T follicular helper cell (primary cell): ENCODE measurements at regions not wholly inside any gene's neighbourhood (a gene's known extent, or its start where the extent isn't known, plus 50 kb on each side); places are given as distances from the start of the nearest gene placed in this dataset.
"Not testable (repeated sequence)": the region's sequence is repeated elsewhere in the genome, so short reads cannot be mapped to it uniquely, and the experiment has no call there.

Experiments
- DNase-seq: peaks from one replicate; pipeline ENCODE4 v3.0.0-alpha.2; 2020; ENCODE audit warnings: low read depth

DNA sequence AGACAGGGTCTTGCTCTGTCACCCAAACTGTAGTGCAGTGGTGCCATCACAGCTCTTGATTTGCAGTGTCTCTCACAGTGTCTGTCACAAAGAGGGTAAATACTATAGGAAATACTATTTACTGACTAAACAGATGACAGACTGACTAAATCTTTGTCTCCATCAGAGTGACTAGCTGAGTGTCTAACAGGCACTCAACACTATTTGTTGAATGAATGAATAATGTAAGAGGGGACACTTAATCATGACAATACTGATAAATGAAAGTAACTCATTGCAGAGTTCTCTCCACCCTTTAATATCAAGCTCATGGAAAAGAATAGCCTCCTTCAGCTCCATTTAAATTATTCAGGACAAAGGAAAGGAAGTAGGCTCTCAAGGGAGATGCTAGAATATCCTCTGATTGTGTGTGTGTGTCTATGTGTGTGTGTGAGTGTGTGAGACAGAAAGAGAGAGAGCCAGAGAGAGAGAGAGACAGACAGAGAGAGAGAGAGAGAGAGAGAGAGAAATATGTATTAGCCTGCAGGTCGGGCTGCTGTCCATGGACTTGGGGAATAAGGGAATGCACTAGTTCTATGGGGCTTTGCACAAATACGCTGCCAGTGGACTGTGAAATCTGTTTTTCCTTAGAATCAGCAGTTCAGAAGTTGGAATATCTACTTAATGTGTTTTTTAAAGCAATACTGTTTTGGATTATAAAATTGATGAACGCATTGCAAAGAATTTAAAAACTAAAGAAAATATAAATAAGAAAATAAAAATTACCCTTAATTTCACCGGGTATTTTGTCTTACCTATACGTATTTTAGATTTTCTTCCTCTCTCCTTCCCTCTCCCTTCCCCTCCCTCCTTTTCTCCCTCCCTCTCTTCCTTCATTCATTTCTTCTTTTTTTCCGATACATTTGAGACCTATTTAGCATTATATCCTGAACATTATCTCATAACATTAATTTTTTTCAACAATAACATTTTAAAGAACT lies 132.9 kb upstream of the LRIG1 start:
- no peak for DNase-seq

DNA sequence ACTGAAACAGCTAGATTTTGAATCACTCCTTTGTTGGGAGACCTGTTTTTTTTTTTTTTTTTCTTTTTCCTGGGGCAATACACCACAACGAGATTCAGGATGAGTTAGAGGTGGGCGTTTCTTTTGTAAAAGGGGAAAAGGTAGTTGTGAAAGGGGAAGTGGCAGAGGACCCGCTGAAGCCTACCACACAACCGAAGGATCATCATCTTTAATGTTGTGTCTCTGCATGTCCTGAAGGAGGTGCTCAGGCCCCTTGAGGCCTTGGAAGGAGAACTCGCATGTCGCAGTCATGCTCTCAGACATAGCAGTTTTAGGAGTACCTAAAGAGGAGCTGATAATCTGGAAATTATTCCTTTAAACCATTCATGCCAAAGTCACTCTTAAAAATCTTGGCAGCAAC lies 137.9 kb upstream of the LRIG1 start:
- no peak for DNase-seq

DNA sequence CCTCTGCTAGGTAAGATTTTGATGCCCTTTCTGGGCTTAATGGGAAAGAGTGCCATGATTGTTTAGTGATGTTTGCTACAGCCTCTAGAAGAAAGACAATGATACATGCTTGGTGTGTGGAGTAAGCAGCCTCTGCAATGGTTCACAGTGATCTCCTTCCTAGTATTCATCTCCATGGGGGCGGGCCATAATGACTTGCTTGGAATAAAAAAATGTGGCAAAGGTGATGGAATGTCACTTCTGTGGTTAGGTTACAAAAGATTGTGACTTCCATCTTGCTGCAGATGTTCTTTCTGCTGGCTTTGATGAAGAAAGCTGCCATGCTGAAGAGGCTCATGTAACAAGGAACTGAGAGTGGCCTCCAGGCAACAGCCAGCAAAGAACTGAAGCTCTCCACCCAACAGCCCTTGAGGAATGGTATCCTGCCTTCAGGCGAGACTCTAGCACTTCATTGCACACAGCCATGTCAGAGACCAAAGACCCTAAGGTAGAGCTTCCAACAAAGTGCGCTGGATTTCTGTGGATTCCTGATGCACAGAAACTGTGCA lies 139.1 kb upstream of the LRIG1 start:
- DNase-seq = no peak

DNA sequence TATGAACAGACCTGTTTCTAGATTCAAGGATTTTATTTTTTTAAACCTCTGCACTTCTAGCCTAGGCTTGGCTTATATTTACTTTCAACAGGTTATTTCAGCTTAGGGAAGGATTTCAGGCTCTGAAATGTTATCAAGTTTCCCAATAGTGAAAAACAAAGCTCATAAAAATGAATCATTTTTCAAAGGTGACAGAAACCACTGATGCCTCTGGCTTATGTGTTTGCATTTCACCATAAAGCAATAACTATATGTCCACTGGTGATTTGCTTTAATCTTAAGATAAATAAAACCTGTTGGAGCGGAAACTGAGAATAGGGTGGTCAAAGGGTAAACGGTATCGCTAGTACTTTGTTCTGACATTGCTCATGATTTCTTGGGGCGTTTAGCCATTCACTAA lies 141.2 kb upstream of the LRIG1 start:
- DNase-seq = no peak

DNA sequence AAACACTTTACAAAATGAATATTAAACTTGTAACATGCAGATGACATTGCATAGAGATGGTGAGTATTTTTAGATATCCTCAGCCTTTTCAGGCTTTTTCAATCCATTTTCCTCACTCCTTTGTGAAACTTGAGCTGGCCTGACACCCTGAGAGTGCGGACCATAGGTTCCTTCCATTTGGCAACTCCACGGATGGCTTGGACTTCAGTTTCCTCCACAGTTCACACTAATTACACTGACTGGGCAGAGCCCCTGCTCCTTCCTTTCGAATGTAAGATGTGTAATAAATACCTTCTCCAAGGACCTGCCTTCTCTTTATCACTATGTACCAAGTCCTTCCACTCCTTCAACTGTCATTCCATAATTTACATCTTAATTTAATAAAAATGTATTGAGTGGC lies 141.7 kb upstream of the LRIG1 start:
- no peak for DNase-seq

DNA sequence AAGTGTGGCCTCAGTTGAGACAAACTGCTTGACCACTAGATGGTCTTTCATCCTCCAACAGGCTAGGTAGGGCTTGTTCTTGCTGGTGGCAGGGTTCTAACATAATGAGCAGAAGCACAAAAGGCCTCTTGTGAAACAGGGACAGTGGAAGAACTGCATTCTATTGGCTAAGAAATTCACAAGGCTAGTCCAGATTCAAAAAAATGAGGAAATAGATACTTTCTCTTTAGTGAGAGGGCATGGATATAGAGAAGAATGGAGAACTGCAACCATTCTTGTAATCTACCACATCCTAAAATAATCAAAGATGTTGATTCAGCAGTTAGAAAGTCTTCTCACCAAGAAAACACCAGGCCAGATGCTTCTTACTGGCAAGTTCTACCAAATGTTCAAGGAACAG lies 143.7 kb upstream of the LRIG1 start:
- DNase-seq = no peak

DNA sequence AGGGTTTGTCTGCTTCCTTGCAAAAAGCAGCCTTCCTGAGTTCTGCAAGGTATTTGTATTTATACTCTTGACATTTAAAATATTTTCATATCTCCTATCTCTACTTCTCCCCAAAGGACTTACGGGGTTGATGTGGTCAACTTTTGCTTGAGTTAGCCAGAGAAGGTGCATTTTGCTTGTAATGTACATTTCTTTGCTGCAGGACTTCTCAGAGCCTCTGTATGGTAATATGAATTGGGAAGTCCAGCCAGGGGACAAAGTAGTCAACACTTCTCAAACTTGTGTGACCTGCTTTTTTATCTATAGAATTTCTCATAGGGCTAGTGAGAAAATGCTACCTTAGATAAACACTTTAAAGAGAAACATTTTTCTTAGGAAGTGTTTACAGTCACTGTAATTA lies 148.2 kb upstream of the LRIG1 start:
- DNase-seq = no peak

DNA sequence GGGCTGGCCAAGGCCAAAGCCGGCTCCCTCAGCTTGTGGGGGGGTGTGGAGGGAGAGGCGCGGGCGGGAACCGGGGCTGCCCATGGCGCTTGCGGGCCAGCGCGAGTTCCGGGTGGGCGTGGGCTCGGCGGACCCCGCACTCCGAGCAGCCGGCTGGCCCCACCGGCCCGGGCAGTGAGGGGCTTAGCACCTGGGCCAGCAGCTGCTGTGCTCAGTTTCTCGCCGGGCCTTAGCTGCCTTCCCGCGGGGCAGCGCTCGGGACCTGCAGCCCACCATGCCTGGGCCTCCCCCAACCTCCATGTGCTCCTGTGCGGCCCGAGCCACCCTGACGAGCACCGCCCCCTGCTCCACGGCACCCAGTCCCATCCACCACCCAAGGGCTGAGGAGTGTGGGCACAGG lies 150.7 kb upstream of the LRIG1 start:
- not testable (repeated sequence) for DNase-seq

DNA sequence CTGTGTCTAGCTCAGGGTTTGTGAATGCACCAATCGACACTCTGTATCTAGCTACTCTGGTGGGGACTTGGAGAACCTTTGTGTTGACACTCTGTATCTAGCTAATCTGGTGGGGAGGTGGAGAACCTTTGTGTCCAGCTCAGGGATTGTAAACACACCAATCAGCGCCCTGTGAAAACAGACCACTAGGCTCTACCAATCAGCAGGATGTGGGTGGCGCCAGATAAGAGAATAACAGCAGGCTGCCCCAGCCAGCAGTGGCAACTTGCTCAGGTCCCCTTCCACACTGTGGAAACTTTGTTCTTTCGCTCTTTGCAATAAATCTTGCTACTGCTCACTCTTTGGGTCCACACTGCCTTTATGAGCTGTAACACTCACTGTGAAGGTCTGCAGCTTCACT lies 151.3 kb upstream of the LRIG1 start:
- not testable (repeated sequence) for DNase-seq

DNA sequence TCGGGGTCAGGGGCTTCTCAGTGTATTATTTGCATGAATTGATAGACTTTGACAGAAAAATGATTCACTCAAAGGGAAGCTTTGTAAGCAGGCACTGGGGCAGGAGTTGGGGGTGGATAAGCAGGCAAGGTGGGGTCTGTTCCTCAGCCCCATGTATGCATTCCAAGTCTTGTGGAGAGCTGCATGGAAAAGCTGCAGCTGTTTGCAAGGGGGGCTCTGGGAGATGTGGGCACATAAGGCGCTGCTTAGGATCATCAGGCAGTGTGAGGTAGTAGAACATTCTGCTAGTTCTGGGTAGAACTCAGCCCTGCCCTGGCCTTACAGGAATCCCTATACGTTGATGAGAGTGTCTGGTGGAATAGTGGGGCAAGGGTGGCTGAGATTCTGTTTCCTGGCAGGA lies 154.2 kb upstream of the LRIG1 start:
- DNase-seq = no peak

DNA sequence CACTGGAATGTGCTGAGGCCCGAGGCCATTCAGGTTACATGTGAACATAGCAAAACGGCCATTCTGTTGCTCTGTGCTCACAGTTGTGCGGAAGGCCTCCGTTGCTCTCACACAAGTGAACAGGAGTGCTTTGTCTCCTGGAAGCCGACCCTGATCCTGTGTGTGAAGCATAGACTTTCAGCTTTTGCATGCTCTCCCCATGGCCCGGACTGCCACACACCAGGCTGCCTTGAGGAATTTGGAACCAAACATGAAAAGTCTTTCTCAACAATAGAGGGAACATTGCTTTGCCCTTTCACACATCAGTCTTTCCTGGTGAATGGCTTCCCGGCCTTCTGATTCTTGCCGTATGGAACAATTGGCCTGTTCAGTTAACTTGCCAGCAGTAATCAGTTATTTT lies 154.8 kb upstream of the LRIG1 start:
- no peak for DNase-seq

DNA sequence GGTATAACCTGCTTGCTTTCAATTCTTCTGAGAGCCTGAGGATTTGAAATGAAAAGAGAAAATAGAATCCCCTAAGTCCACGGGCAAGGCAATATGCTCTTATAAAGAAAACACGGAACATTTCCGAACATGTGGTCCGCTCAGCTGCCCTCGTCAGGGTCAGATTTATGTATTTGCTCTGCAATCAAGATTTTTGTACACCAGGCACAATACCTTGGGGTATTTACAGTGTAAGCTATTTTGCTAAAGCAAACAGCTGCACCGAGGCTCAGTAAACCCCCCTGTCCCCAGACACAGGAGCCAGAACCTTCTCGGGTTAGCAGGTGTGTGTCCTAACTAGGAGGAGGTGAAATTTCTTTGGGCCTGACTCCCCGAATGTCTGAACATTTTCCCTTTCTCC lies 155.8 kb upstream of the LRIG1 start:
- DNase-seq = no peak

DNA sequence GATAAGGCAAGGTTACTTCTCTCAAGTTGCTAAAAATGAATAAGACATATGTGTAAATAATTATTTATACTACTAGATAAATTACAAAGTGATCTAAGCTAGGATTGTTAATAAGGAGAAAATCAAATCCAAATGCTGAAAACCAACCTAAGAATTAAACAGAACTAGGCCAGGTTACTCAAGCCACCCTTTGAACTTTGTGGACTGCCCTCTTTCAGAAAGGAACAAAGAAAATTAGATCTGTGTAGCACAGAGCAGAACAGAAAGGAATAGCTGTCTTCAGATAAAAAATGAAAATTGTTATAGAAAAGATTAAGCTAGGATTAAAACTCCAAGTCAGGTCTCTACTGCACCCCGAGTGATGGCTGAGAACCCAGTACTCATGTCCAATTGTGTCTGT lies 158.2 kb upstream of the LRIG1 start:
- no peak for DNase-seq

DNA sequence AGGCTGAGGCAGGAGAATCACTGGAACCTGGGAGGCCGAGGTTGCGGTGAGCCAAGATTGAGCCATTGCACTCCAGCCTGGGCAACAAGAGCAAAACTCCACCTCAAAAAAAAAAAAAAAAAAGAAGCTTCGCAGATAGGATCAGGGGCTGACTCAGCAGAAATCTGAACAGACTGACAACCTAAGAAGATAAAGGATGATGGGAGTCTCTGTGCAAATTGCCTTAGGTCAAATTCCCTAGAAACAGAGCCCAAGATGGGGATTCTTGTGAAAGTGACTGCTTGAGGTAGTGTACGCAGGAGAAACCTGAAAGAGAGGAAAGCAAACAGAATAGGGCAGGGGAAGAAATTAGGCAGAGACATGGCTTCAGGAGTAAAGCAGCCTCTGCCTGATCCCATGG lies 160.8 kb upstream of the LRIG1 start:
- DNase-seq = no peak

DNA sequence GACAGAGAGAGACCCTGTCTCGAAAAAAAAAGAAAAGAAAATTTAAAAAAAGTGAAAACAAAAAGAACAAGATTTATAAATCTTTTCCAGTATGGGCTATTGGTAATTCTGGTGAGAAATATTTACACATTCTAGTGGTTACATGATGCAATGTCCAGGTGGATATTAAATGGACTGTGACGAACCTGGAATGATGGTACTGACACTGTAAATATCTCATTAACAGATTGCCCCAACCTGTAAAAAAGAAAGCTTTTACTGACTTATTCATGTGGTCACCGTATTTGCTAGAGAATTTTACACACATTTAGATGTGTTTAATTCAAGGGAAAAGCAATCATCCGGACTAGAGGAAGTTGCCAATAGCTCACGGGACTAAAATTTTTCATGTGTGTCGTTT lies 162.1 kb upstream of the LRIG1 start:
- DNase-seq = no peak

DNA sequence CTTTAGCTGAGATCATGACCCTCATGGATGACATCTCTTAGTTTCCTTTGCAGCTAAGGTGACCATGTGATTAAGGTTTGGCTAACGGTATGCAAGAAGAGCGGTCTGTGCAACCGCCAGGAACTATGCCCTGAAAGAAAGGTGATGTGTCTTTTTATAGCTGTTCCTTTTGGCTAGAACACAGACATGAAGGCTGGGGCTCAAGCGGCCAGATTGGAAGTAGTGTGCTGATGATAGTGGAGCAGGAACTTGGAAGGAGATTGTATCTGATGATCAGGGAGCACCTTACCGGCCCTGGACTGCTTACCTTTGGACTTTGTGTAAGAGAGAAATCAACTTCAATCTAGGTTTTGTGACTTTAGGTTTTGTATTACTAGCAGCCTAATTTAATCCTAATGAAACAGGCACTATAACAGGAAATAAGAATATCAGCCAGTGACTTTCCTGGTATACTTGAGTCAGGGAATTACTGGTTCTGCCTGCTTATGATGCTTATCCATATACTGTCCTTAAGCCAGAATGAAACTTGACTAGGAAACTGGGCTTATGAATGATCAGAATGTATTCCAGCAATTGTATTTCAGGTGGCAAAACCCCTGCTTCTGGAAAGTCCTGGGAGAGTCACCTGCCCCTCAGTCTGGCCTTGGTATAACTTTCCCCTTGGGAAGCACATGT lies 164.3 kb upstream of the LRIG1 start:
- no peak for DNase-seq

DNA sequence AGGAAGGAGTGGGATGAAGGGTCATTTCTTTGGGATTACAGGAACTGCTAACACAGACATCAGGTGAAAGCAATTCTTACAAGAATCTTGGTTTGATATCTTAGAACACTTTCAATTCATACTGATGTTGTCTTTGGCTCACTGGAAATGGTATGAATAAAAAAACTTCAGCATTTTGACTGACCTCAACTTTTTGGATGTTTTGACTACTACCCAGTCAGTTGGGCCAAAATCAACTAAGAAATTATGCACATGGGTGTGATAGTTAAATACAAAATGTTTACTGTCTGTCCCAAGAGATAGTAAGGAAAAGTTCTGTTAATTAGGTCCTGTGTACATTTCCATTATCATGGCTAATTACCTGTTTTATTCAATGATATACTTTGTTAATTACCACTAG lies 165.5 kb upstream of the LRIG1 start:
- no peak for DNase-seq

DNA sequence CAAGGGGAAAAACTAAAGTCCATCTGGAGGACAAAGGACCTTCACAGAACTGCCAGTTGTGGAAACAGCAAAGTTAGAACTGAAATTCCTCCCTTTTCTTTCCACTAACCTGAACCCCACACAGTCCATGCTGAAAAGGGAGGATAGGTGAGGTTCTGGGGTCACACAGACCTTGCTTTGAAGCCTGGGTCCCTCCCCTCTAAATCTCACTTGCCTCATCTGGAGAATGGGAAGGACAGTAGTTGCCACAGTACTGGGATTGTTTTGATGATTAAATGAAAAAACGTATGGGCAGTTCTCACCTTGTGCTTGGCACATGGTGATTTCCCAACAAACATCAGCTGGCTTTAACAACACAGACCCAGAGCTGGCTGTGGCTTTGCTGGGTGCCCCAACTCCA lies 166.4 kb upstream of the LRIG1 start:
- DNase-seq = no peak

DNA sequence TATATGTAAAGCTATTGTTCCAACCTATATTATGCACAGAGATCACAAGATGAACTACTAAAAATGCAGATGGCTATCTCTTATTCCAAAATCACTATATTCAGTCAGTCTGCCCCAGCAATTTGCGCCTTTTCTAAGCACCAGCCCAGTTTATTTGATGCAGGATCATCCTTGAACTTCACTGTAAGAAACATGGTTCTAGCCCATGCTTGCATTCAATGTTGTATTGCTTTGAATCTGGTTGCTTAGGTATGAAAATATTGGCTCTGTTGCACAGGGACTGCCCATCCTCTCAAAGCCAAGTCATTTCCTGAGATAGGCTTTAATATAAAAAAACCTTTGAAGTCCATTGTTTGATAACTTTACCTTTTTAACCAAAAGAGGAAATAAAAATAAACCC lies 170.5 kb upstream of the LRIG1 start:
- DNase-seq = no peak

DNA sequence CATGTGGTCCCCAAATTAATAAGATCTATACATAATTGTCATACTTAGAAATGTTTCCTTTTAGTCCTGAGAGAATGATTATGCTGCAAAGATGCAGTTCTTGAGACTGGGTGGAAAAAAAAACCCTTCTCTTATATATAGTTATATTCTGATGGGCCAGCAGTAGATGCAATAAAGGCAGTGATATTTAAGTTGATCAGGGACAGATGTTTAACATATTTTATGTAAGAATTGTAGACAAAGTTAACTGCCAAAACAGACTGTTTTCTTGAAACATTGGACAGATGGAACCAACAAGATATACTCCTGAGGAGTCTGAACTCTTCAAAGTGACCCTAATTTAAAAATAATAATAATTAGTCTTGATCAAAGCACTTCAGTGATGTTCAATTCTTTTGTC lies 172.0 kb upstream of the LRIG1 start:
- no peak for DNase-seq

DNA sequence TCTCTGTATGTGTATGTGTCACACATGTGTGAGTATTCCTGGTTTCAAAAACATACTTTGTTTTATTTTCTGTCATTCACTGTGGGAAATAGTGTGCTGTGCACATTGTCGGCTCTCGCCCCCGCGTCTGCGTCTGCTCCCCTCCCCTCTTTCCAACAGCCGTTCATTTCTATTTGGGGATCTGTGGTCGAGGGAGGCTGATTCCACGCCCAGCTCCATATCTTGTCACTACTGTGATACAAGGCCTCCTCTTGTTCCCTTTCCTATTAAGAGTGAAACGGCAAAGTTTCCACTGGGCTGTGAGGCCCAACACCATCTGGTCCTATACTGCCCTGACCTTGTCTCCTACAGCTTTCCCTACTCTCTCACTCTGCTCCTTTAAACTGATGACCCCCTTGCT lies 172.5 kb upstream of the LRIG1 start:
- no peak for DNase-seq

DNA sequence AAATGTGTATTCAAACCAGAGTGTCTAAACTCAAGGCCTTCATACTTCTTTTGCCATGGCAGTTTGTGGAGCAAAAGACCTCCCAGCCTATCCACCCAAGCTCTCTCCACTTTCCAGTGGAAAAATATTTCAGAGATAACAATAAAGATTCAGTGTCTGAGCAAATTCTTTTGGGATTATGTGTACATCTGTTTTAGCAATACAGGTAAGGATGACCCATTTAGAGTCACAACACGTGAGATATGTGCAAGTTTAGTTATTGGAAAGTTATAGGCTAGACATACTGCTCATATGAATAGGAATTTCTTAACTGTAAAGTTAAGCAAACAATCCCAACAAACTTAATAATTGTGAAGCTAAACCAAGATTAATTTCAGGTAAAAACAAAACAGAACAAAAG lies 174.5 kb upstream of the LRIG1 start:
- DNase-seq = no peak

DNA sequence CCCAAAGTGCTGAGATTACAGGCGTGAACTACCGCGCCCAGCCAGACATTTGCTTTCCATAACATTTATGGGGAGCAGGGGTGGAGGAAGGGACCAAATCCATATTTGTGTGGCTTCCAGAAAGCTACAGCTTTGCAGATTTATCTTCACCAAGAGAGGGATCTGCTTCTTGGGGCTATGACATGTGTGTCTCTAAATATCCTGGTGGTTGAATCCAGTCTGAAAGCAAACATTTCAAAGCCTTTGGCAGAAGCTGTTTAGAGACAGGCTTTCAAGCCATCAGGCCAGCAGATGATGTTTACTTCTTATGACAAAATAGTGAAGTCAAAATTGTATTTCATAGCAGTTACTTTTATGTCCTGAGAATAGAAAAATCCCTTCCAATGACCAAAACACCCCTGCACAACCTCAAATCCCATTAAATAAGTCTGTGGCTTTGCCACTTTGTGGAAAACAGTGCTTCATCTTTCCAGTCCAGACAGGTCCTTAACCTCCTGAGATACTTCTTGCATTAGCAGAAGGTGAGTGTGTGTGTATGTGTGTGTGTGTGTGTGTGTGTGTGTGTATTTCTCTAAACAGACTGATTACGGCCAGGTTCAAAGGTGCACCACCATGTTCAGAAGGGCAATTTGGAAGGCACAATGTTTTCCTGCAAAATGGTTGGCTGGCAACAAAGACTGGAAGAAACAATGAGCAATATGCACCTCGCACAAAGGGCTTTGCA lies 191.4 kb upstream of the LRIG1 start:
- DNase-seq = no peak
